Tibial artery (tissue), 4 donors: ENCODE measurements at regions not wholly inside any gene's neighbourhood (a gene's known extent, or its start where the extent isn't known, plus 50 kb on each side); places are given as distances from the start of the nearest gene placed in this dataset.

ENCODE experiments used
- DNase-seq, 2 donors: peaks; one replicate each; pipeline ENCODE4 v3.0.0-alpha.2; 2019
- H3K27ac ChIP-seq, 2 donors: fragments of 200-600 bp; sonication (generic) in 1 of 2; 1 replicate in 1 of 2; 2 replicates in 1 of 2; pipeline ENCODE4 v1.5.1; 2018 to 2019; ENCODE audit warnings: mild to moderate bottlenecking in 1 of 2
- H3K27me3 ChIP-seq, 2 donors: fragments of 200-600 bp; sonication (generic) in 1 of 2; one replicate each; pipeline versions ENCODE4 v1.5.1 to v1.6.0; 2016 to 2019
- H3K36me3 ChIP-seq, 3 donors: fragments of 200-600 bp; sonication (generic) in 2 of 3; one replicate each; pipeline ENCODE4 v1.5.1; 2016 to 2019; ENCODE audit warnings: mild to moderate bottlenecking in 2 of 3
- H3K4me1 ChIP-seq, 4 donors: fragments of 200-600 bp; sonication (generic) in 2 of 4; 1 replicate in 3 of 4; 2 replicates in 1 of 4; pipeline ENCODE4 v1.5.1; 2016 to 2019
- H3K4me3 ChIP-seq, 2 donors: fragments of 200-600 bp; sonication (generic) in 1 of 2; 1 replicate in 1 of 2; 2 replicates in 1 of 2; pipeline ENCODE4 v1.5.1; 2018 to 2019; ENCODE audit warnings: mild to moderate bottlenecking in 2 of 2
- H3K9me3 ChIP-seq, 3 donors: fragments of 200-600 bp; sonication (generic) in 1 of 3; one replicate each; pipeline ENCODE4 v1.5.1; 2016 to 2019
- CTCF ChIP-seq, 2 experiments: fragments of 200-600 bp in 1 of 2; fragments of 450-650 bp in 1 of 2; IDR thresholded peaks; one replicate each; pipeline ENCODE4 v1.5.1; 2017 to 2019; ENCODE audit warnings: antibody characterized with exemption in 2 of 2, mild to moderate bottlenecking in 1 of 2, moderate library complexity in 1 of 2
- intact Hi-C: fragments of 100-400 bp; cut with DNase I; formaldehyde crosslinking; loops from one replicate; pipeline ENCODE4 v1.15.0; 2023; ENCODE audit warnings: low total_unique reads

GRCh38 chr4:106691749-106692148 is 323.2 kb upstream of the GIMD1 start:
- Histone ChIP-seq H3K27ac (no peak overlapping the region), H3K9me3 (no peaks in the 10 kb centered on the region), H3K36me3 (no peaks in the 10 kb centered on the region), H3K27me3 (no peaks in the 10 kb centered on the region), H3K4me3 (no peak overlapping the region), H3K4me1 (peaks cover 0 to 16% (median 4%) of the 10 kb centered on the region in 4 donors)
- no peak for DNase-seq
- intact Hi-C loops, result no loop called here
- no peak for TF ChIP-seq CTCF (IDR thresholded peaks at IDR 0.05)

- Histone ChIP-seq H3K27me3 (no peaks in the 10 kb centered on the region), H3K4me1 (peaks cover 0 to 5% (median 0%) of the 10 kb centered on the region in 4 donors), H3K27ac (no peak overlapping the region), H3K4me3 (no peak overlapping the region), H3K9me3 (no peaks in the 10 kb centered on the region), H3K36me3 (no peaks in the 10 kb centered on the region)
- intact Hi-C loops, result no loop called here
- no peak for TF ChIP-seq CTCF (IDR thresholded peaks at IDR 0.05)
- no peak for DNase-seq
Measured at GRCh38 chr4:106690487-106690886, 321.9 kb upstream of the GIMD1 start.

GRCh38 chr4:106687026-106687425 is 318.4 kb upstream of the GIMD1 start:
- no peaks in the 10 kb centered on the region for H3K36me3 ChIP-seq
- H3K27me3 ChIP-seq, result no peaks in the 10 kb centered on the region
- H3K4me1 ChIP-seq, result no peaks in the 10 kb centered on the region
- no peak overlapping the region for H3K27ac ChIP-seq
- no peak overlapping the region for H3K4me3 ChIP-seq
- no peak for DNase-seq
- no peak for TF ChIP-seq CTCF (IDR thresholded peaks at IDR 0.05)
- intact Hi-C loops, result no loop called here
- H3K9me3 ChIP-seq, result no peaks in the 10 kb centered on the region

GRCh38 chr4:106681381-106681921 is 312.9 kb upstream of the GIMD1 start:
- DNase-seq, result no peak
- Histone ChIP-seq H3K4me1 (no peaks in the 10 kb centered on the region), H3K4me3 (no peak overlapping the region), H3K36me3 (no peaks in the 10 kb centered on the region), H3K27me3 (no peaks in the 10 kb centered on the region), H3K27ac (no peak overlapping the region), H3K9me3 (no peaks in the 10 kb centered on the region)
- no peak for TF ChIP-seq CTCF (IDR thresholded peaks at IDR 0.05)
- intact Hi-C loops, result no loop called here

- H3K27ac ChIP-seq, result no peak overlapping the region
- H3K4me3 ChIP-seq, result no peak overlapping the region
- no peak for TF ChIP-seq CTCF (IDR thresholded peaks at IDR 0.05)
- no peaks in the 10 kb centered on the region for H3K36me3 ChIP-seq
- H3K27me3 ChIP-seq, result no peaks in the 10 kb centered on the region
- no peaks in the 10 kb centered on the region for H3K9me3 ChIP-seq
- no peaks in the 10 kb centered on the region for H3K4me1 ChIP-seq
- DNase-seq, result no peak
- intact Hi-C loops, result no loop called here
Measured at GRCh38 chr4:106679063-106679462, 310.5 kb upstream of the GIMD1 start.

- H3K4me1 ChIP-seq, result no peaks in the 10 kb centered on the region
- no peak for TF ChIP-seq CTCF (IDR thresholded peaks at IDR 0.05)
- no peaks in the 10 kb centered on the region for H3K9me3 ChIP-seq
- no peaks in the 10 kb centered on the region for H3K27me3 ChIP-seq
- DNase-seq, result no peak
- H3K36me3 ChIP-seq, result no peaks in the 10 kb centered on the region
- H3K4me3 ChIP-seq, result no peak overlapping the region
- no peak overlapping the region for H3K27ac ChIP-seq
- intact Hi-C loops, result no loop called here
Measured at GRCh38 chr4:106677213-106677612, 308.6 kb upstream of the GIMD1 start.
